ENCODE measurements at regions not wholly inside any gene's neighbourhood (a gene's known extent, or its start where the extent isn't known, plus 50 kb on each side); places are given as distances from the start of the nearest gene placed in this dataset.

DNA sequence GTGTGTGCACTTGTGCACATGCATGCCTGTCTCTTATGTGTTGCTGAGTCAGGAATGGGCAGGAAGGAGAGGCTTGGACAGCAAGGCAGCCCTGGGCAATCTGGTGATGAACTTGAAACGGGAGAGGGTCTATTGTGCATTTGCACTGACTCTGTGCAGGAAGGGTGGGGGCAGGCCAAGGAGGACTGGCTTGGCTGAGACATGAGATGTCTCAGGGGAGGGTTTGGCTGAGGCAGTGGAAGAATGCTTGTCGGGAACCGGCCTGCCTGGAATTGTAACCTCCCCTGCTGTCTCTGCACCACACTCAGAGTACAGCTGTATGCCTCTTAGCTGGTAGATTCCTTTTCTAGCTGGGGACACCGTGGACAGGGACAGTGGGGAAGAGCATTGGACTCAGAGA lies 176.1 kb upstream of the TNP1 start:
- Mint-ChIP-seq H3K36me3 (no peaks in the 10 kb centered on the region), H3K27me3 (ENCODE audit: low read depth in 3 of 3) (peaks cover 7 to 24% (median 9%) of the 10 kb centered on the region in 3 donors), H3K9me3 (peaks cover 0 to under 1% (median 0%) of the 10 kb centered on the region in 7 donors), H3K27ac (no peak overlapping the region), H3K4me3 (no peak overlapping the region), H3K4me1 (no peaks in the 10 kb centered on the region)
- Histone ChIP-seq H2AFZ (ENCODE audit: insufficient read depth, low read depth, low read length, poor library complexity, severe bottlenecking) (no peak overlapping the region), H3K4me3 (replicated peaks in 1 of 3; ENCODE audit: low read depth in 2 of 3, low read length in 3 of 3) (no peak overlapping the region), H3K9me3 (replicated peaks in 1 of 2; ENCODE audit: control insufficient read depth in 1 of 2, insufficient read depth in 1 of 2, low read length in 2 of 2) (no peaks in the 10 kb centered on the region), H3K4me2 (replicated peaks; ENCODE audit: extremely low read depth, low read length, poor library complexity, severe bottlenecking) (no peak overlapping the region), H3K4me1 (ENCODE audit: control insufficient read depth in 1 of 2, insufficient read depth in 2 of 2, low read length in 2 of 2) (no peaks in the 10 kb centered on the region), H3K27me3 (ENCODE audit: control insufficient read depth in 2 of 2, insufficient read depth in 2 of 2, low read length in 2 of 2) (no peaks in the 10 kb centered on the region), H3K27ac (ENCODE audit: low read depth in 1 of 2, low read length in 2 of 2) (no peak overlapping the region), H4K20me1 (ENCODE audit: insufficient read depth, low read length) (no peaks in the 10 kb centered on the region), H3K36me3 (replicated peaks in 1 of 2; ENCODE audit: control insufficient read depth in 1 of 2, insufficient read depth in 2 of 2, low read length in 2 of 2) (no peaks in the 10 kb centered on the region), H3K9ac (ENCODE audit: insufficient read depth, low read length, poor library complexity, severe bottlenecking) (no peak overlapping the region), H3K79me2 (ENCODE audit: insufficient read depth, low read length) (no peaks in the 10 kb centered on the region)
- DNase-seq = no peak
- 90% methylated on average over 1 of the region's 4 CpGs for WGBS (ENCODE audit: insufficient coverage)
- TF ChIP-seq, protein P1, sequence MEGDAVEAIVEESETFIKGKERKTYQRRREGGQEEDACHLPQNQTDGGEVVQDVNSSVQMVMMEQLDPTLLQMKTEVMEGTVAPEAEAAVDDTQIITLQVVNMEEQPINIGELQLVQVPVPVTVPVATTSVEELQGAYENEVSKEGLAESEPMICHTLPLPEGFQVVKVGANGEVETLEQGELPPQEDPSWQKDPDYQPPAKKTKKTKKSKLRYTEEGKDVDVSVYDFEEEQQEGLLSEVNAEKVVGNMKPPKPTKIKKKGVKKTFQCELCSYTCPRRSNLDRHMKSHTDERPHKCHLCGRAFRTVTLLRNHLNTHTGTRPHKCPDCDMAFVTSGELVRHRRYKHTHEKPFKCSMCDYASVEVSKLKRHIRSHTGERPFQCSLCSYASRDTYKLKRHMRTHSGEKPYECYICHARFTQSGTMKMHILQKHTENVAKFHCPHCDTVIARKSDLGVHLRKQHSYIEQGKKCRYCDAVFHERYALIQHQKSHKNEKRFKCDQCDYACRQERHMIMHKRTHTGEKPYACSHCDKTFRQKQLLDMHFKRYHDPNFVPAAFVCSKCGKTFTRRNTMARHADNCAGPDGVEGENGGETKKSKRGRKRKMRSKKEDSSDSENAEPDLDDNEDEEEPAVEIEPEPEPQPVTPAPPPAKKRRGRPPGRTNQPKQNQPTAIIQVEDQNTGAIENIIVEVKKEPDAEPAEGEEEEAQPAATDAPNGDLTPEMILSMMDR (IDR thresholded peaks at IDR 0.05) = no peak
- intact Hi-C loops (cut with micrococcal nuclease) = no loop called here

- H3K4me3 ChIP-seq (replicated peaks in 1 of 3; ENCODE audit: low read depth in 2 of 3, low read length in 3 of 3) = no peak overlapping the region
- H3K36me3 Mint-ChIP-seq = no peaks in the 10 kb centered on the region
- peaks cover 0 to 3% of the 10 kb centered on the region in 2 donors for H3K27me3 ChIP-seq (ENCODE audit: control insufficient read depth in 2 of 2, insufficient read depth in 2 of 2, low read length in 2 of 2)
- H3K79me2 ChIP-seq (ENCODE audit: insufficient read depth, low read length) = no peaks in the 10 kb centered on the region
- peak overlapping the region in 1 of 7 donors; percentile 26 for H3K27ac Mint-ChIP-seq
- H2AFZ ChIP-seq (ENCODE audit: insufficient read depth, low read depth, low read length, poor library complexity, severe bottlenecking) = no peak overlapping the region
- H3K4me1 ChIP-seq (ENCODE audit: control insufficient read depth in 1 of 2, insufficient read depth in 2 of 2, low read length in 2 of 2) = no peaks in the 10 kb centered on the region
- no peaks in the 10 kb centered on the region for H3K4me1 Mint-ChIP-seq
- no peak overlapping the region for H3K4me2 ChIP-seq (replicated peaks; ENCODE audit: extremely low read depth, low read length, poor library complexity, severe bottlenecking)
- H3K36me3 ChIP-seq (replicated peaks in 1 of 2; ENCODE audit: control insufficient read depth in 1 of 2, insufficient read depth in 2 of 2, low read length in 2 of 2) = no peaks in the 10 kb centered on the region
- no peak overlapping the region for H3K9ac ChIP-seq (ENCODE audit: insufficient read depth, low read length, poor library complexity, severe bottlenecking)
- intact Hi-C loops (cut with micrococcal nuclease) = no loop called here
- DNase-seq = no peak
- H3K9me3 ChIP-seq (replicated peaks in 1 of 2; ENCODE audit: control insufficient read depth in 1 of 2, insufficient read depth in 1 of 2, low read length in 2 of 2) = no peaks in the 10 kb centered on the region
- no peak overlapping the region for H3K27ac ChIP-seq (ENCODE audit: low read depth in 1 of 2, low read length in 2 of 2)
- no peaks in the 10 kb centered on the region for H3K9me3 Mint-ChIP-seq
- TF ChIP-seq, protein P1 (IDR thresholded peaks at IDR 0.05) = no peak
- H3K27me3 Mint-ChIP-seq (ENCODE audit: low read depth in 3 of 3) = peaks cover 7 to 35% (median 18%) of the 10 kb centered on the region in 3 donors
- no peak overlapping the region for H3K4me3 Mint-ChIP-seq
- H4K20me1 ChIP-seq (ENCODE audit: insufficient read depth, low read length) = no peaks in the 10 kb centered on the region
- WGBS (ENCODE audit: insufficient coverage) = 93% methylated on average over 5 of the region's 5 CpGs
These were observed 173.3 kb upstream of the TNP1 start for GRCh38 chr2:217033186-217033585.

Measured in CD14-positive monocyte (primary cell).